ENCODE measurements at regions not wholly inside any gene's neighbourhood (a gene's known extent, or its start where the extent isn't known, plus 50 kb on each side); places are given as distances from the start of the nearest gene placed in this dataset.

DNA sequence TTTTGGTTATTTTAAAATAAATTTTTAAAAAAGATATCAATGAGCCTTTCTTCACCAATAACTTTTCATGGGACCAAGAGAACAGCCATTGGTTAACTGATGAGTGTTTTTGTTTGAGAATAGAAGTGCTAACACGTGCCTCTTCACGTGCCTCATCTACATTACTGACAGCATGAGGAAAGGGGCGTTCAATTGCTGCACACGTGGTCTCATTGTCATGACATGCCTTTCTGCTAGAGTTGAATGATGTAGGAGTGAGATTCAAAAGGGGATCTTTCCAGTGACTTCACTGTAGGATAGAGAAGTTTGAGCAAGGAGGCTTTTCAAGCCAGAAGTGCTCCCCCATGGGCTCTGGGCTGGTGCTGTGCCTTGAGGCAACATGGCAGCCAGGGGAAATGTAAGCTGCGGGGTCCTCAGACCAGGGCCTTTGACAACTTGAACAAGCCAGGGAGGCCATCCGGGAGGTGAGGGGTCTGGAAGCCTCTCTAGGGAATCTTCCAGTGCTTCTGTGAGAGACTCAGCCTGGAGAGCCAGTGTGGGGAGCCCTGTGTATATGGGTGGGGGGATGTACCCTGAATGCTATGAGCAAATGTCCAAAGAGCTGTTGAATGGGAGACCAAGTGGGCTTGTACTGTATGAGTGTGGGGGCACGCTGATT, 51.2 kb upstream of the FSTL4 start:
- no peaks in the 10 kb centered on the region for H3K27me3 ChIP-seq
- no peak overlapping the region for H3K27ac ChIP-seq
- H3K9me3 ChIP-seq = no peaks in the 10 kb centered on the region
- WGBS, 2 donors = 77 to 85% methylated on average over 7 of the region's 7 CpGs
- H3K36me3 ChIP-seq (ENCODE audit: low read depth, missing control alignments) = no peaks in the 10 kb centered on the region
- TF ChIP-seq CTCF (IDR thresholded peaks at IDR 0.05) = no peak
- no peak for TF ChIP-seq POLR2A (IDR thresholded peaks at IDR 0.05)
- intact Hi-C loops (cut with DNase I; ENCODE audit: low total_unique reads) = no loop called here
- no peak for DNase-seq
- H3K4me1 ChIP-seq = no peaks in the 10 kb centered on the region
- H3K4me3 ChIP-seq = no peak overlapping the region

GRCh38 chr5:133662578-133662977, 50.2 kb upstream of the FSTL4 start:
- no peaks in the 10 kb centered on the region for H3K9me3 ChIP-seq
- no peak for DNase-seq
- H3K4me1 ChIP-seq = no peaks in the 10 kb centered on the region
- H3K36me3 ChIP-seq (ENCODE audit: low read depth, missing control alignments) = no peaks in the 10 kb centered on the region
- no peak overlapping the region for H3K27ac ChIP-seq
- H3K4me3 ChIP-seq = no peak overlapping the region
- H3K27me3 ChIP-seq = no peaks in the 10 kb centered on the region
- TF ChIP-seq CTCF (IDR thresholded peaks at IDR 0.05) (no peak), POLR2A (IDR thresholded peaks at IDR 0.05) (no peak)
- intact Hi-C loops (cut with DNase I; ENCODE audit: low total_unique reads) = no loop called here
- 66 to 78% methylated on average over 4 of the region's 4 CpGs for WGBS, 2 donors

Measured in testis (tissue), 2 donors.